ENCODE measurements at regions not wholly inside any gene's neighbourhood (a gene's known extent, or its start where the extent isn't known, plus 50 kb on each side); places are given as distances from the start of the nearest gene placed in this dataset.

DNA sequence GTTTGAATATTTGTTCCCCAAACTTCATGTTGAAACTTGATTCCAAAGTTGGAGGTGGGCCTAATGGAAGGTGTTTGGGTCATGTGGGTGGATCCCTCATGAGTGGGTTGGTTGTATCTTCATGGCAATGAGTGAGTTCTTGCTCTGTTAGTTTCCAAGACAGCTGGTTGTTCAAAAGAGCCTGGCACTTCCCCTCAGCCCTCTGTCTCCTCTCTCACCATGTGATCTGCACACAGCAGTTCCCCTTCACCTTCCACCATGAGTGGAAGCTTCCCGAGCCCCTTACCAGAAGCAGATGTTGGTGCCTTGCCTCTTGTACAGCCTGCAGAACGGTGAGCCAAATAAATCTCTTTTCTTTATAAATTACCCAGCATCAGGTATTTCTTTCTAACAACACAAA is 327.1 kb upstream of the SLCO3A1 start:
- TF ChIP-seq, protein P1, sequence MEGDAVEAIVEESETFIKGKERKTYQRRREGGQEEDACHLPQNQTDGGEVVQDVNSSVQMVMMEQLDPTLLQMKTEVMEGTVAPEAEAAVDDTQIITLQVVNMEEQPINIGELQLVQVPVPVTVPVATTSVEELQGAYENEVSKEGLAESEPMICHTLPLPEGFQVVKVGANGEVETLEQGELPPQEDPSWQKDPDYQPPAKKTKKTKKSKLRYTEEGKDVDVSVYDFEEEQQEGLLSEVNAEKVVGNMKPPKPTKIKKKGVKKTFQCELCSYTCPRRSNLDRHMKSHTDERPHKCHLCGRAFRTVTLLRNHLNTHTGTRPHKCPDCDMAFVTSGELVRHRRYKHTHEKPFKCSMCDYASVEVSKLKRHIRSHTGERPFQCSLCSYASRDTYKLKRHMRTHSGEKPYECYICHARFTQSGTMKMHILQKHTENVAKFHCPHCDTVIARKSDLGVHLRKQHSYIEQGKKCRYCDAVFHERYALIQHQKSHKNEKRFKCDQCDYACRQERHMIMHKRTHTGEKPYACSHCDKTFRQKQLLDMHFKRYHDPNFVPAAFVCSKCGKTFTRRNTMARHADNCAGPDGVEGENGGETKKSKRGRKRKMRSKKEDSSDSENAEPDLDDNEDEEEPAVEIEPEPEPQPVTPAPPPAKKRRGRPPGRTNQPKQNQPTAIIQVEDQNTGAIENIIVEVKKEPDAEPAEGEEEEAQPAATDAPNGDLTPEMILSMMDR (IDR thresholded peaks at IDR 0.05), result no peak
- no peak for TF ChIP-seq POLR2A (IDR thresholded peaks at IDR 0.05)

Measured in testis (tissue), 2 donors.